SK-N-SH (cell line): ENCODE measurements at regions not wholly inside any gene's neighbourhood (a gene's known extent, or its start where the extent isn't known, plus 50 kb on each side); places are given as distances from the start of the nearest gene placed in this dataset.

Source experiments
- CTCF ChIA-PET: fragments of 300-600, 350-600 bp; formaldehyde crosslinking; extraction: SDS; loops from one replicate; lab custom pipeline; 2021; lab: Yijun Ruan, JAX
- POLR2A ChIA-PET: fragments of 350-600 bp; sonication (Branson Sonifier 250); formaldehyde crosslinking; extraction: SDS; loops from one replicate; lab custom pipeline; 2020; ENCODE audit warnings: antibody characterized with exemption, inconsistent platforms; lab: Yijun Ruan, JAX
- DNase-seq: peaks from one replicate; pipeline ENCODE4 v3.0.0; 2012
- H2AFZ ChIP-seq: fragments of 200-600 bp; sonication (generic); 2 replicates; pipeline ENCODE4 v1.8.1; 2016; ENCODE audit warnings: antibody characterized with exemption, mild to moderate bottlenecking, low read depth
- H3F3A ChIP-seq: fragments of 200-600 bp; sonication (generic); replicated peaks from 2 replicates; pipeline ENCODE3; 2016; ENCODE audit warnings: antibody characterized with exemption, mild to moderate bottlenecking; ENCODE audit not compliant: insufficient read depth
- H3K27ac ChIP-seq, 2 experiments: fragments of 200-500 bp in 1 of 2; fragments of 200-600 bp in 1 of 2; sonication (Bioruptor generic) in 1 of 2; sonication (generic), shearing (Covaris generic) in 1 of 2; 2 replicates each; pipeline versions ENCODE4 v1.5.1 to v1.6.1; 2014 to 2016; ENCODE audit warnings: low read depth in 2 of 2, inconsistent platforms in 1 of 2, low read length in 1 of 2, mild to moderate bottlenecking in 1 of 2, mixed read lengths in 1 of 2
- H3K27me3 ChIP-seq: fragments of 200-600 bp; sonication (generic), shearing (Covaris generic); 2 replicates; pipeline ENCODE4 v1.6.1; 2016; ENCODE audit warnings: mixed run types; ENCODE audit not compliant: insufficient read depth
- H3K36me3 ChIP-seq, 2 experiments: fragments of 200-500 bp in 1 of 2; fragments of 200-600 bp in 1 of 2; sonication (Bioruptor generic) in 1 of 2; sonication (generic) in 1 of 2; replicated peaks in 1 of 2; 2 replicates each; pipeline versions ENCODE3 to v1.5.1; 2014 to 2016; ENCODE audit warnings: low read length in 1 of 2, mild to moderate bottlenecking in 1 of 2; ENCODE audit not compliant: insufficient read depth in 2 of 2, control insufficient read depth in 1 of 2
- H3K4me1 ChIP-seq, 2 experiments: fragments of 200-500 bp in 1 of 2; fragments of 200-600 bp in 1 of 2; sonication (Bioruptor generic) in 1 of 2; sonication (generic), shearing (Covaris generic) in 1 of 2; 2 replicates each; pipeline versions ENCODE4 v1.5.1 to v1.6.1; 2014 to 2016; ENCODE audit warnings: low read depth in 1 of 2, low read length in 1 of 2, mixed run types in 1 of 2; ENCODE audit not compliant: insufficient read depth in 2 of 2, control insufficient read depth in 1 of 2
- H3K4me2 ChIP-seq: fragments of 200-600 bp; sonication (generic), shearing (Covaris generic); 2 replicates; pipeline ENCODE4 v1.6.1; 2017; ENCODE audit warnings: mixed run types
- H3K4me3 ChIP-seq, 2 experiments: fragments of 200-500 bp in 1 of 2; fragments of 200-600 bp in 1 of 2; sonication (Bioruptor generic) in 1 of 2; sonication (generic), shearing (Covaris generic) in 1 of 2; 2 replicates each; pipeline versions ENCODE4 v1.5.1 to v1.8.1; 2014 to 2016; ENCODE audit warnings: low read depth in 2 of 2, inconsistent platforms in 1 of 2, low read length in 1 of 2, mild to moderate bottlenecking in 1 of 2, mixed read lengths in 1 of 2, moderate library complexity in 1 of 2
- H3K79me2 ChIP-seq: fragments of 200-600 bp; sonication (generic); 2 replicates; pipeline ENCODE4 v1.8.1; 2017; ENCODE audit warnings: mild to moderate bottlenecking; ENCODE audit not compliant: insufficient read depth
- H3K9ac ChIP-seq: fragments of 200-600 bp; sonication (generic); 2 replicates; pipeline ENCODE4 v1.6.1; 2017; ENCODE audit warnings: mixed run types
- H3K9me2 ChIP-seq: fragments of 200-600 bp; sonication (generic); 2 replicates; pipeline ENCODE4 v1.6.1; 2017; ENCODE audit warnings: mixed run types
- H3K9me3 ChIP-seq: fragments of 200-600 bp; sonication (generic); 2 replicates; pipeline ENCODE4 v1.6.1; 2017; ENCODE audit warnings: mixed run types, mild to moderate bottlenecking, moderate library complexity
- H4K20me1 ChIP-seq: fragments of 200-600 bp; sonication (generic); 2 replicates; pipeline ENCODE4 v1.6.1; 2017; ENCODE audit warnings: mild to moderate bottlenecking, mixed run types; ENCODE audit not compliant: insufficient read depth
- ELF1 ChIP-seq: IDR thresholded peaks from 2 replicates; pipeline ENCODE4 v1.4.0; 2012
- EZH2phosphoT487 ChIP-seq: fragments of 200-600 bp; sonication (generic); IDR thresholded peaks from 2 replicates; pipeline ENCODE4 v1.6.1; 2017; ENCODE audit warnings: low read depth, mixed run types, mild to moderate bottlenecking, antibody characterized with exemption, moderate library complexity, borderline replicate concordance
- FOSL2 ChIP-seq: IDR thresholded peaks from 2 replicates; pipeline ENCODE4 v1.4.0; 2012; ENCODE audit warnings: low read depth, mild to moderate bottlenecking, moderate library complexity, borderline replicate concordance
- FOXJ3 ChIP-seq: sonication (generic); formaldehyde crosslinking; IDR thresholded peaks from 2 replicates; pipeline ENCODE4 v1.5.1; 2020; ENCODE audit warnings: mild to moderate bottlenecking, missing genetic modification reagents
- FOXM1 ChIP-seq: IDR thresholded peaks from 2 replicates; pipeline ENCODE4 v1.4.0; 2012; ENCODE audit warnings: low read depth, mild to moderate bottlenecking
- GATA2 ChIP-seq: sonication (generic); formaldehyde crosslinking; IDR thresholded peaks from 2 replicates; pipeline ENCODE4 v1.5.0; 2020; ENCODE audit warnings: mild to moderate bottlenecking, missing genetic modification reagents
- JUND ChIP-seq: IDR thresholded peaks from 2 replicates; pipeline ENCODE4 v1.4.0; 2012
- MEF2A ChIP-seq: IDR thresholded peaks from 2 replicates; pipeline ENCODE4 v1.4.0; 2012; ENCODE audit warnings: low read depth, borderline replicate concordance
- PBX3 ChIP-seq: IDR thresholded peaks from 2 replicates; pipeline ENCODE4; 2012
- RAD21 ChIP-seq: IDR thresholded peaks from 2 replicates; pipeline ENCODE4 v1.6.1; 2012; ENCODE audit warnings: mild to moderate bottlenecking, low read length
- RXRA ChIP-seq: IDR thresholded peaks from 2 replicates; pipeline ENCODE4 v1.4.0; 2012; ENCODE audit warnings: low read depth, mild to moderate bottlenecking, borderline replicate concordance
- SIN3A ChIP-seq: IDR thresholded peaks from 2 replicates; pipeline ENCODE4 v1.6.1; 2012; ENCODE audit warnings: low read depth, mild to moderate bottlenecking, low read length, moderate library complexity, borderline replicate concordance
- USF1 ChIP-seq: IDR thresholded peaks from 2 replicates; pipeline ENCODE4 v1.4.0; 2012; ENCODE audit warnings: low read depth, borderline replicate concordance
- WGBS: methylation state at CpG from one replicate; pipeline ENCODE4 v1.1.6; 2017; ENCODE audit warnings: low lambda C conversion rate; 5-methylcytosine and 5-hydroxymethylcytosine counted together
- TF ChIP-seq, protein P1 (sequence below): fragments of 150-350 bp; IDR thresholded peaks from 2 replicates; pipeline ENCODE4 v1.6.1; 2017; ENCODE audit warnings: antibody characterized with exemption, low read length, low read depth, borderline replicate concordance
- TF ChIP-seq, protein P2 (sequence below): fragments of 200-600 bp; sonication (generic); IDR thresholded peaks from 2 replicates; pipeline ENCODE4 v1.6.1; 2017; ENCODE audit warnings: antibody characterized with exemption, mild to moderate bottlenecking, moderate library complexity
- TF ChIP-seq, protein P3 (sequence below): IDR thresholded peaks from 2 replicates; pipeline ENCODE4 v1.4.0; 2012; ENCODE audit warnings: low read depth

DNA sequence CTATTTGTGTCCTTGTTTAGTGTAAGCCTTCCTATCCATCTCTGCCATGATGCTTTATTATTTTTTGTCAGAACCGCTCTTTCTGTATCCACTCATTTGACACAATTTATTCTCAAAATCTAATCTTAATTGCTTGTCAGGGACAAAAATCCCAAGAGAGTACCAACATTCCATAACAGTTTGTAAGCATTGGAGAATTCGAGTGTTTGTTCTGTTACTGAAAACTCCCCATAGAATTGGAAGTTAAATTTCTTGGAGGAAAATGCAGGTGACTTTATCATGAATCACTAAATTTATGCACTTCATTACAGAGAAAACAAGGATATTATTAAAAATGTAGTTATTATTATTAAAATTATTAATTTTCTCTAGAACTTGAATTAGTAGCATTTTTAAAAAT, 1986.1 kb downstream of the ARAP2 start:
- Histone ChIP-seq H3K79me2 (no peaks in the 10 kb centered on the region), H3K4me3 (no peak overlapping the region), H3K4me1 (no peaks in the 10 kb centered on the region), H2AFZ (no peak overlapping the region), H3F3A (no peaks in the 10 kb centered on the region), H3K9me3 (no peaks in the 10 kb centered on the region), H4K20me1 (no peaks in the 10 kb centered on the region), H3K4me2 (no peak overlapping the region), H3K9me2 (no peaks in the 10 kb centered on the region), H3K36me3 (no peaks in the 10 kb centered on the region), H3K27ac (no peak overlapping the region), H3K27me3 (no peaks in the 10 kb centered on the region), H3K9ac (no peak overlapping the region)
- no peak for DNase-seq
- TF ChIP-seq FOXJ3 (no peak), ELF1 (no peak), MEF2A (no peak), RXRA (no peak), RAD21 (no peak)
- POLR2A ChIA-PET, result no interaction called here
- CTCF ChIA-PET, result no interaction called here
- 44% methylated on average over 2 of the region's 2 CpGs for WGBS

- TF ChIP-seq JUND (no peak), FOXM1 (no peak), PBX3 (no peak), FOXJ3 (no peak), FOSL2 (no peak), EZH2phosphoT487 (no peak), USF1 (no peak), SIN3A (no peak), GATA2 (no peak)
- TF ChIP-seq, protein P1, sequence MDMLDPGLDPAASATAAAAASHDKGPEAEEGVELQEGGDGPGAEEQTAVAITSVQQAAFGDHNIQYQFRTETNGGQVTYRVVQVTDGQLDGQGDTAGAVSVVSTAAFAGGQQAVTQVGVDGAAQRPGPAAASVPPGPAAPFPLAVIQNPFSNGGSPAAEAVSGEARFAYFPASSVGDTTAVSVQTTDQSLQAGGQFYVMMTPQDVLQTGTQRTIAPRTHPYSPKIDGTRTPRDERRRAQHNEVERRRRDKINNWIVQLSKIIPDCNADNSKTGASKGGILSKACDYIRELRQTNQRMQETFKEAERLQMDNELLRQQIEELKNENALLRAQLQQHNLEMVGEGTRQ, result no peak
- TF ChIP-seq, protein P2, sequence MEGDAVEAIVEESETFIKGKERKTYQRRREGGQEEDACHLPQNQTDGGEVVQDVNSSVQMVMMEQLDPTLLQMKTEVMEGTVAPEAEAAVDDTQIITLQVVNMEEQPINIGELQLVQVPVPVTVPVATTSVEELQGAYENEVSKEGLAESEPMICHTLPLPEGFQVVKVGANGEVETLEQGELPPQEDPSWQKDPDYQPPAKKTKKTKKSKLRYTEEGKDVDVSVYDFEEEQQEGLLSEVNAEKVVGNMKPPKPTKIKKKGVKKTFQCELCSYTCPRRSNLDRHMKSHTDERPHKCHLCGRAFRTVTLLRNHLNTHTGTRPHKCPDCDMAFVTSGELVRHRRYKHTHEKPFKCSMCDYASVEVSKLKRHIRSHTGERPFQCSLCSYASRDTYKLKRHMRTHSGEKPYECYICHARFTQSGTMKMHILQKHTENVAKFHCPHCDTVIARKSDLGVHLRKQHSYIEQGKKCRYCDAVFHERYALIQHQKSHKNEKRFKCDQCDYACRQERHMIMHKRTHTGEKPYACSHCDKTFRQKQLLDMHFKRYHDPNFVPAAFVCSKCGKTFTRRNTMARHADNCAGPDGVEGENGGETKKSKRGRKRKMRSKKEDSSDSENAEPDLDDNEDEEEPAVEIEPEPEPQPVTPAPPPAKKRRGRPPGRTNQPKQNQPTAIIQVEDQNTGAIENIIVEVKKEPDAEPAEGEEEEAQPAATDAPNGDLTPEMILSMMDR, result no peak
- TF ChIP-seq, protein P3, sequence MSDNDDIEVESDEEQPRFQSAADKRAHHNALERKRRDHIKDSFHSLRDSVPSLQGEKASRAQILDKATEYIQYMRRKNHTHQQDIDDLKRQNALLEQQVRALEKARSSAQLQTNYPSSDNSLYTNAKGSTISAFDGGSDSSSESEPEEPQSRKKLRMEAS, result no peak
- TF ChIP-seq, all 33 proteins: peak for 0
- 6% methylated on average over 1 of the region's 2 CpGs for WGBS
- Histone ChIP-seq H3K36me3 (no peaks in the 10 kb centered on the region), H3K9ac (no peak overlapping the region), H2AFZ (no peak overlapping the region), H3K27ac (no peak overlapping the region), H3F3A (no peaks in the 10 kb centered on the region), H3K4me2 (no peak overlapping the region), H4K20me1 (no peaks in the 10 kb centered on the region), H3K4me1 (no peaks in the 10 kb centered on the region), H3K9me2 (no peaks in the 10 kb centered on the region), H3K79me2 (no peaks in the 10 kb centered on the region), H3K4me3 (no peak overlapping the region), H3K27me3 (no peaks in the 10 kb centered on the region), H3K9me3 (no peaks in the 10 kb centered on the region)
- ChIA-PET POLR2A (no interaction called here), CTCF (no interaction called here)
- DNase-seq, result no peak
Measured at GRCh38 chr4:34261799-34262314, 1982.5 kb downstream of the ARAP2 start.
